Amygdala (tissue), 56 donors: ENCODE measurements at regions not wholly inside any gene's neighbourhood (a gene's known extent, or its start where the extent isn't known, plus 50 kb on each side); places are given as distances from the start of the nearest gene placed in this dataset.
A peak's percentile ranks its signal among the peaks of the same experiment; 100 is the strongest.
"Not testable (repeated sequence)": the region's sequence is repeated elsewhere in the genome, so short reads cannot be mapped to it uniquely, and the experiment has no call there.

Experiments used
- DNase-seq, 56 donors: peaks; one replicate each; lab custom pipeline; 2025; lab: John Stamatoyannopoulos, UW

- no peak for DNase-seq
Measured at GRCh38 chr11:100576718-100577021, 110.4 kb upstream of the ARHGAP42 start.

GRCh38 chr11:100578831-100579311, 108.2 kb upstream of the ARHGAP42 start:
- DNase-seq, result no peak

- DNase-seq, result peak in 1 of 56 donors; percentile 13
Measured at GRCh38 chr11:100581318-100581717, 105.8 kb upstream of the ARHGAP42 start.

GRCh38 chr11:100584201-100584985, 102.7 kb upstream of the ARHGAP42 start:
- DNase-seq, result no peak

GRCh38 chr11:100585728-100586127, 101.4 kb upstream of the ARHGAP42 start:
- no peak for DNase-seq

- DNase-seq, result no peak
Measured at GRCh38 chr11:100586361-100587101, 100.6 kb upstream of the ARHGAP42 start.

GRCh38 chr11:100592619-100593260, 94.3 kb upstream of the ARHGAP42 start:
- DNase-seq, result peak in 11 of 56 donors; percentile 3 to 43 (median 30)

- DNase-seq, result no peak
Measured at GRCh38 chr11:100593291-100593690, 93.8 kb upstream of the ARHGAP42 start.

GRCh38 chr11:100594320-100594719, 92.8 kb upstream of the ARHGAP42 start:
- DNase-seq, result no peak

GRCh38 chr11:100600941-100601340, 86.1 kb upstream of the ARHGAP42 start:
- DNase-seq, result no peak

GRCh38 chr11:100602716-100603115, 84.4 kb upstream of the ARHGAP42 start:
- DNase-seq, result no peak

- DNase-seq, result not testable (repeated sequence)
Measured at GRCh38 chr11:100607761-100608160, 79.3 kb upstream of the ARHGAP42 start.

GRCh38 chr11:100612766-100613165, 74.3 kb upstream of the ARHGAP42 start:
- no peak for DNase-seq

- DNase-seq, result no peak
Measured at GRCh38 chr11:100618914-100619313, 68.2 kb upstream of the ARHGAP42 start.

- no peak for DNase-seq
Measured at GRCh38 chr11:100619484-100619883, 67.6 kb upstream of the ARHGAP42 start.

GRCh38 chr11:100622404-100622803, 64.7 kb upstream of the ARHGAP42 start:
- DNase-seq, result no peak

- DNase-seq, result no peak
Measured at GRCh38 chr11:100624346-100624745, 62.7 kb upstream of the ARHGAP42 start.

- DNase-seq, result no peak
Measured at GRCh38 chr11:100625041-100625440, 62.0 kb upstream of the ARHGAP42 start.

GRCh38 chr11:100629671-100630070, 57.4 kb upstream of the ARHGAP42 start:
- DNase-seq, result no peak

- no peak for DNase-seq
Measured at GRCh38 chr11:100630898-100631297, 56.2 kb upstream of the ARHGAP42 start.

- DNase-seq, result no peak
Measured at GRCh38 chr11:100631316-100631715, 55.8 kb upstream of the ARHGAP42 start.
